Mesothelial cell of epicardium (in vitro differentiated cells): ENCODE measurements at regions not wholly inside any gene's neighbourhood (a gene's known extent, or its start where the extent isn't known, plus 50 kb on each side); places are given as distances from the start of the nearest gene placed in this dataset.
A peak's percentile ranks its signal among the peaks of the same experiment; 100 is the strongest.
"Not testable (repeated sequence)": the region's sequence is repeated elsewhere in the genome, so short reads cannot be mapped to it uniquely, and the experiment has no call there.

Source experiments
- DNase-seq, 2 experiments: peaks; one replicate each; pipeline ENCODE4 v3.0.0; 2021; ENCODE audit warnings: low spot score in 2 of 2; ENCODE audit not compliant: unreplicated experiment in 2 of 2
- H3K27ac Mint-ChIP-seq: 2 replicates; pipeline ENCODE4 v1.8.0; 2021; ENCODE audit warnings: mixed read lengths
- H3K27me3 Mint-ChIP-seq: 2 replicates; pipeline ENCODE4 v1.8.0; 2021; ENCODE audit warnings: low read depth, mixed read lengths
- H3K36me3 Mint-ChIP-seq: 2 replicates; pipeline ENCODE4 v1.8.0; 2021; ENCODE audit warnings: mixed read lengths
- H3K4me1 Mint-ChIP-seq: 2 replicates; pipeline ENCODE4 v1.8.0; 2021; ENCODE audit warnings: mixed read lengths
- H3K4me3 Mint-ChIP-seq: 2 replicates; pipeline ENCODE4 v1.8.0; 2021; ENCODE audit warnings: mild to moderate bottlenecking, moderate library complexity, mixed read lengths
- H3K9me3 Mint-ChIP-seq: 2 replicates; pipeline ENCODE4 v1.8.0; 2021; ENCODE audit warnings: mixed read lengths
- CTCF ChIP-seq: fragments of 200-600 bp; sonication (generic); IDR thresholded peaks from one replicate; pipeline ENCODE4 v1.5.0; 2021; ENCODE audit warnings: antibody characterized with exemption; ENCODE audit not compliant: unreplicated experiment

GRCh38 chr1:30520476-30520875 is 202.9 kb downstream of the MATN1 start:
- no peaks in the 10 kb centered on the region for H3K36me3 Mint-ChIP-seq
- H3K27ac Mint-ChIP-seq = no peak overlapping the region
- H3K4me1 Mint-ChIP-seq = no peaks in the 10 kb centered on the region
- H3K27me3 Mint-ChIP-seq = peaks cover 47% of the 10 kb centered on the region
- peak in 1 of 2 experiments; percentile 7 for DNase-seq
- no peaks in the 10 kb centered on the region for H3K9me3 Mint-ChIP-seq
- no peak for TF ChIP-seq CTCF
- H3K4me3 Mint-ChIP-seq = no peak overlapping the region

GRCh38 chr1:30519201-30519763 is 204.1 kb downstream of the MATN1 start:
- H3K27ac Mint-ChIP-seq = no peak overlapping the region
- TF ChIP-seq CTCF = no peak
- DNase-seq = no peak
- no peaks in the 10 kb centered on the region for H3K9me3 Mint-ChIP-seq
- H3K4me3 Mint-ChIP-seq = no peak overlapping the region
- H3K27me3 Mint-ChIP-seq = peaks cover 39% of the 10 kb centered on the region
- no peaks in the 10 kb centered on the region for H3K36me3 Mint-ChIP-seq
- H3K4me1 Mint-ChIP-seq = no peaks in the 10 kb centered on the region

- Mint-ChIP-seq H3K27me3 (peaks cover 35% of the 10 kb centered on the region), H3K27ac (no peak overlapping the region), H3K36me3 (no peaks in the 10 kb centered on the region), H3K4me1 (no peaks in the 10 kb centered on the region), H3K9me3 (no peaks in the 10 kb centered on the region), H3K4me3 (no peak overlapping the region)
- peak in 1 of 2 experiments; percentile 5 for DNase-seq
- TF ChIP-seq CTCF = no peak
Measured at GRCh38 chr1:30518696-30519095, 204.7 kb downstream of the MATN1 start.

DNA sequence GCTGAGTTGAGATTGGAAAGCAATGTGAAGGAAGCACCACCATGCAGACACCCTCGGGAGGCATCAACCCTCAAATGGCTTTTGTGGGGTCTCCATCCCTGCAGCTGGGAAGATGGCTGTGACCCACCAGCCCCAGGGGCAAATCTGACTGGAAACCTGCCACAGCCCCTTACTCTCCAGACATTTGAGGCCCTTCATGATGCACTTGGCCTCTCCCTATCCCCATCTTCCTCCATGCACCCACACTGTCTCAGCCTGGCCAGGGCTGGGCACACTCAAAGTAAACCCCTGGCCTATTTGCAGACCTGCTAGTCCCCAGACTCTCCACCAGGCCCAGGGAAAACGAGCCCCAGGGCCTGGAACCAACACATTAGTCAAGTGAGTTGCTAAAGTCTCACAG is 205.2 kb downstream of the MATN1 start:
- H3K27me3 Mint-ChIP-seq = peaks cover 30% of the 10 kb centered on the region
- no peaks in the 10 kb centered on the region for H3K4me1 Mint-ChIP-seq
- H3K4me3 Mint-ChIP-seq = no peak overlapping the region
- no peaks in the 10 kb centered on the region for H3K9me3 Mint-ChIP-seq
- DNase-seq = peak in 1 of 2 experiments; percentile 17
- H3K27ac Mint-ChIP-seq = no peak overlapping the region
- TF ChIP-seq CTCF = no peak
- H3K36me3 Mint-ChIP-seq = no peaks in the 10 kb centered on the region

DNA sequence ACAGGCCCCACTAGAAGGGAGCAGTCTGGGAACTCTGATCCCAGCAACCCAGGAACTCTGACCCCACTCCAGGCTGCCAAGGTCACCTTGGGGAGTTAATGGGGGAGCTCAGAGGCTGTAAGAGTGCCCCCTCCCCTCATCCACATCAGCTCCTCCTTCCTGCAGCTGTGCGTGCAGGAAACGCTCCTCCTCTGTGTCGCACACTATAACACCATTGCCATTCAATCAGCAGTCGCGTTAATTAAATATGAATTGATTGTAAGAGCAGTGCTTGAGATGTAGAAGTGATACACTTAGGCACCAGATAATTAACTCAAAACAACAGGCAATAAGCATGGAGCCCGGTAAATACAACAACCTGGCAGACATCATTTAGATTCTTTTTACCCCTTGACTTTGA is 205.7 kb downstream of the MATN1 start:
- not testable (repeated sequence) for H3K4me1 Mint-ChIP-seq, H3K36me3 Mint-ChIP-seq, H3K9me3 Mint-ChIP-seq, H3K27ac Mint-ChIP-seq, H3K4me3 Mint-ChIP-seq, DNase-seq
- peaks cover 25% of the 10 kb centered on the region for H3K27me3 Mint-ChIP-seq

DNA sequence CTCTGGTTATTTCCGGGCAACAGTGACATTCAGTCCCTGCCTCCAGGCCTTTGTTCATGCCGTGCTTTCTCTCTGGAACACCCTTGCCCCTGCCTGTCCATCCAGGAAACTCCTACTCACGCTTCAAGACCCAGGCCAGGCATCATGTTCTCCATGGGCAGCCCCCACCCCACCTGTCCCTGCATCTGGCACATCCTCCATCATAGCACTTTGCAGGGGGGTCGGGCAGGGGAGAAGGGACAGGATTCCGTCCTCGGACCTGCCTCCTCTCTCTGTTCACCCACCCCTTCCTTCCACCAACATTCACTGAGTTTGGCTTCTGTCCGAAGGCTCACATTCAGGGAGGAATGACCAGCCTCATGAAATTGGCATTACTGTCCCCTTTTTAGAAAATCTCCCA is 206.1 kb downstream of the MATN1 start:
- H3K27me3 Mint-ChIP-seq = peaks cover 21% of the 10 kb centered on the region
- H3K27ac Mint-ChIP-seq, H3K9me3 Mint-ChIP-seq, H3K4me3 Mint-ChIP-seq, H3K4me1 Mint-ChIP-seq, H3K36me3 Mint-ChIP-seq: not testable (repeated sequence)
- DNase-seq = peak in 1 of 2 experiments; percentile 29

- Mint-ChIP-seq H3K27me3 (peaks cover 15% of the 10 kb centered on the region), H3K4me1 (no peaks in the 10 kb centered on the region), H3K4me3 (no peak overlapping the region), H3K36me3 (no peaks in the 10 kb centered on the region), H3K9me3 (no peaks in the 10 kb centered on the region), H3K27ac (no peak overlapping the region)
- DNase-seq = no peak
- no peak for TF ChIP-seq CTCF
Measured at GRCh38 chr1:30516485-30516858, 206.9 kb downstream of the MATN1 start.
